RWPE2 (cell line): ENCODE measurements at regions not wholly inside any gene's neighbourhood (a gene's known extent, or its start where the extent isn't known, plus 50 kb on each side); places are given as distances from the start of the nearest gene placed in this dataset.
"Not testable (repeated sequence)": the region's sequence is repeated elsewhere in the genome, so short reads cannot be mapped to it uniquely, and the experiment has no call there.

ENCODE experiments used
- ATAC-seq: fragments of 200-7000 bp; cut with Tn5 transposase; 3 replicates; pipeline ENCODE4 v1.9.1; 2021; ENCODE audit warnings: low read depth
- DNase-seq: peaks from one replicate; pipeline ENCODE4 v3.0.0-alpha.2; 2020; ENCODE audit warnings: low spot score
- H3K27ac ChIP-seq: fragments of 450-650 bp; 2 replicates; pipeline ENCODE4 v1.5.1; 2017; ENCODE audit warnings: mild to moderate bottlenecking; ENCODE audit not compliant: poor library complexity, severe bottlenecking
- H3K27me3 ChIP-seq: fragments of 250-450 bp; sonication (Bioruptor Pico); 2 replicates; pipeline ENCODE4 v1.5.1; 2021; ENCODE audit warnings: mild to moderate bottlenecking, moderate library complexity; ENCODE audit not compliant: insufficient read depth, poor library complexity, severe bottlenecking
- H3K36me3 ChIP-seq: fragments of 250-450 bp; sonication (Bioruptor Pico); 2 replicates; pipeline ENCODE4 v1.5.1; 2020; ENCODE audit warnings: low read depth, mild to moderate bottlenecking, moderate library complexity
- H3K4me1 ChIP-seq: fragments of 250-450 bp; sonication (Bioruptor Pico); 2 replicates; pipeline ENCODE4 v1.5.1; 2021; ENCODE audit warnings: mild to moderate bottlenecking, moderate library complexity; ENCODE audit not compliant: insufficient read depth, poor library complexity, severe bottlenecking
- H3K4me3 ChIP-seq: fragments of 250-450 bp; sonication (Bioruptor Pico); 2 replicates; pipeline ENCODE4 v1.5.1; 2021; ENCODE audit warnings: mild to moderate bottlenecking, moderate library complexity; ENCODE audit not compliant: severe bottlenecking
- H3K9me3 ChIP-seq: fragments of 250-450 bp; sonication (Bioruptor Pico); 2 replicates; pipeline ENCODE4 v1.5.1; 2021; ENCODE audit warnings: mild to moderate bottlenecking, moderate library complexity; ENCODE audit not compliant: severe bottlenecking
- CTCF ChIP-seq: fragments of 450-650 bp; IDR thresholded peaks from one replicate; pipeline ENCODE4 v1.5.1; 2017; ENCODE audit warnings: mild to moderate bottlenecking, moderate library complexity; ENCODE audit not compliant: poor library complexity, severe bottlenecking

GRCh38 chr9:104195142-104195541 is 101.0 kb downstream of the SMC2 start:
- H3K36me3 ChIP-seq, ATAC-seq, DNase-seq, H3K9me3 ChIP-seq, H3K27ac ChIP-seq, H3K27me3 ChIP-seq, H3K4me3 ChIP-seq, H3K4me1 ChIP-seq: not testable (repeated sequence)

GRCh38 chr9:104200456-104200994 is 106.4 kb downstream of the SMC2 start:
- Histone ChIP-seq H3K27ac (no peak overlapping the region), H3K27me3 (no peaks in the 10 kb centered on the region), H3K36me3 (no peaks in the 10 kb centered on the region), H3K9me3 (no peaks in the 10 kb centered on the region), H3K4me1 (no peaks in the 10 kb centered on the region), H3K4me3 (no peak overlapping the region)
- TF ChIP-seq CTCF: no peak
- ATAC-seq (no peak), DNase-seq (peak; percentile 45)

- Histone ChIP-seq H3K9me3 (no peaks in the 10 kb centered on the region), H3K36me3 (no peaks in the 10 kb centered on the region), H3K4me3 (no peak overlapping the region), H3K27me3 (no peaks in the 10 kb centered on the region), H3K27ac (no peak overlapping the region), H3K4me1 (no peaks in the 10 kb centered on the region)
- ATAC-seq (no peak), DNase-seq (no peak)
- TF ChIP-seq CTCF: no peak
Observed at GRCh38 chr9:104206766-104207165, 112.7 kb downstream of the SMC2 start.

- H3K36me3 ChIP-seq: no peaks in the 10 kb centered on the region
- no peak for DNase-seq
Observed at GRCh38 chr9:104209387-104209786, 115.3 kb downstream of the SMC2 start.

GRCh38 chr9:104227108-104227507 is 133.0 kb downstream of the SMC2 start:
- Histone ChIP-seq H3K9me3 (no peaks in the 10 kb centered on the region), H3K27ac (peak overlapping the region; percentile 14), H3K4me3 (no peak overlapping the region), H3K27me3 (no peaks in the 10 kb centered on the region), H3K4me1 (peaks cover 5% of the 10 kb centered on the region), H3K36me3 (no peaks in the 10 kb centered on the region)
- ATAC-seq (peak; percentile 71), DNase-seq (no peak)
- TF ChIP-seq CTCF: no peak

More at GRCh38 chr9:104209387-104209786, 115.3 kb downstream of the SMC2 start:
- H3K4me1 ChIP-seq: no peaks in the 10 kb centered on the region
- no peak overlapping the region for H3K4me3 ChIP-seq
- no peak for ATAC-seq
- no peak for TF ChIP-seq CTCF
- H3K27me3 ChIP-seq: no peaks in the 10 kb centered on the region
- H3K27ac ChIP-seq: no peak overlapping the region
- H3K9me3 ChIP-seq: no peaks in the 10 kb centered on the region
